SHP77 (cell line): ENCODE measurements at regions not wholly inside any gene's neighbourhood (a gene's known extent, or its start where the extent isn't known, plus 50 kb on each side); places are given as distances from the start of the nearest gene placed in this dataset.
"Not testable (repeated sequence)": the region's sequence is repeated elsewhere in the genome, so short reads cannot be mapped to it uniquely, and the experiment has no call there.

Experiments
- DNase-seq, 2 experiments: peaks; one replicate each; lab custom pipeline; 2025; lab: John Stamatoyannopoulos, UW

DNA sequence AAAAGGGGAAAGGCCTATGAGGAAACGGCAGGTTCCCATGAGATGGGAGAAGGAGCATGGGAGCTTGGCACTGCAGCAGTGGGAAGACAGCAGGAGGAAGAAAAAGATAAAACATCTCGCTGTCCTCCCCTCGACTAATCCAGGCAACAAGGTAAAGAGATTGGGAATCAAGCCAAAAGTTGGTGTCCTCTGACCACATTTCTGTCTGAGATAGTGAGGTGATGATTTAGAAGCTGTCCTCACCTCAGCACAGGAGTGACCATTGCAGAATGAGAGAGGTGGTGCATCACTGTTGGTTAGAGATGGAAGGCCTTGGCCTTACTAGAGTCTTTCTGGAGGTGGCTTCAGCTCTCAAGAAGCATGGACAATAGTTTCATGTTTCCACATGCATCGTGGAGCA, 226.6 kb upstream of the CCDC54 start:
- DNase-seq, result no peak

DNA sequence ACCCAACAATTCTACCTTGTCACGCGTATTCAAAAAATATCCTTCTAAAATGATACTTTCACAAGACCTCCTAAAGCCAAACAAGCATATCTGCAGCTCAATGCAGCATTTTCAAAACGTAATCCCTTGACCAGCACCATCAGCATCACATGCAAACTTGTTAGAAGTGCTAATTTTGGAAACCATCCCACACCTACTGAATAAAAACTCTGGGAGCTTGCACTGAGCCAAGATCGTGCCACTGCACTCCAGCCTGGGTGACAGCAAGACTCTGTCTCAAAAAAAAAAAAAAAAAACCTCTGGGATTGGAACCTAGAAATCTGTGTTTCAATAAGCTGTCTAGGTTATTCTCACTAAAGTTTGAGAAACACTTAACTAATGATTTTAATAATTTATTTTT, 223.3 kb upstream of the CCDC54 start:
- DNase-seq, result no peak

DNA sequence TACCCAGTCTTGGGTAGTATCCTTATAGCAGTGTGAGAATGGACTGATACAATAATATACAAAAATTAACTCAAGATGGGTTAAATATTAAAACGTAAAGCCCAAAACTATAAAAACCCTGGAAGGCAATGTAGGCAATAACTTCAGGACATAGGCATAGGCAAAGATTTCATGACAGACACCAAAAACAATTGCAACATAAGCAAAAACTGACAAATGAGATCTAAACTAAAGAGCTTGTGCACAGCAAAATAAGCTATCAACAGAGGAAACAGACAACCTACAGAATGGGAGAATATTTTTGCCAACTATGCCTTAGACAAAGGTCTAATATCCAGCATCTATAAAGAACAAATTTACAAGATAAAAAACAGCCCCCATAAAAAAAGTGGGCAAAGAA, 204.8 kb upstream of the CCDC54 start:
- DNase-seq, result no peak

DNA sequence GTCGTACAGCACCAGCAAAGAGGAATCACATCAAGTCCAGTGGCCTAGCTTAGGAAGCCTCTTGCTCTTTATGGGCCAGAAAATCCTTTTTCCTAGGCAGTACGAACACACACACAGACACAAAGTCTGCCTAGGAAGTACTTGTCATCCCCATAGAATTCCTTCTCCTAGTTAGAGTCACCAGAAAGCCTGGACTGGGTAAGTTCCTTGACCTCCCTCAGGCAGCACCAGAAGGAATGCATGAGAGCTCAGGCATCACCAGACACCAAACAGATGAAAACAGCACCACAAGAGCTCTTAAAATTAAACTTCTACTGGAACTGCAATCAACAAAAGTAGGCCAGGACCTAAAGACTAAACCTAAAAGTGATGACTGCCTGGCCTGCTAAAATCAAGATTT, 192.9 kb upstream of the CCDC54 start:
- no peak for DNase-seq

DNA sequence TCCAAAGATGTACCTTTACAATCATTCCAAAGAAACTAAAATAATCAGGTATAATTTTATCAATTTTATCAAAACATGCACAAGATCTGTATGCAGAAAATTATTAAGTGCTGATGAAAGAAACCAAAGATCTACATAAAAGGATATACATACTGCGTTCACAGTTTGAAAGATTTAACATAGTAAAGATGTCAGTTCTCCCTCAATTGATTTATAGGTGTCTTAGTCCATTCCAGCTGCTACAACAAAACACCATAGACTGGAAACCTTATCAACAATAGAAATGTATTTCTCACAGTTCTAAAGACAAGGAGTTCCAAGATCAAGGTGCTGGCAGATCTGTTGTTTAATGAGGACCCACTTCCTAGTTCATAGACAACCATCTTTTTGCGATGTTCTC, 189.0 kb upstream of the CCDC54 start:
- DNase-seq, result no peak

DNA sequence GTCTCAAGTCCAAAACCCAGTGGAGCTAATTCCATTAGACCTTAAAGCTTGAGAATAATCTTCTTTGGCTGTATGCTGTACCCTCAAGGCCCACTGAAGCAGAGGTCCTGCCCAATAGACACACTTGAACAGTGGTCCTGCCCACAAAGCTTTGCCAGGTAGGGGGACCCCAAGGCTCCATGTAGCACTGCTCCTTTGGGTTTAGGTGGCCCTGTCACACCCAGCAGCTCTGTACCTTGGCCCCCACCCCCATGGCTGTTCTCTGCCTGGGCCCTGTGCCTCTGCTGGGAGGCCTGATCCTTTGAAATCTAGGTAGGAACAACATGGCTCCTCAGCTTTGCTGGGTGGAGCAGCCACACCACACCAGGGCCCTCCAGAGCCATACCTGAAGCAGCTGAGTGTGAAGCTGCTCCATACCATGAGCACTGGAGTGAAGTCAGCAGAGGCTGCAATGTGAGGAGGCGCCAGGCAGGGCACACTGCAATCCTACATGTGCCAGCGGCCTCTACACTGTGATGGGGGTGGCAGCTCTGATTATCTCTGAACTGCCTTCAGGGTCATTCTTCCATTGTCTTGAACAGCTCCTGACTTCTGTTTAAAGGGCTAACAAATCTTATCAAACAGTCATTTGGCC, 188.0 kb upstream of the CCDC54 start:
- DNase-seq, result no peak

DNA sequence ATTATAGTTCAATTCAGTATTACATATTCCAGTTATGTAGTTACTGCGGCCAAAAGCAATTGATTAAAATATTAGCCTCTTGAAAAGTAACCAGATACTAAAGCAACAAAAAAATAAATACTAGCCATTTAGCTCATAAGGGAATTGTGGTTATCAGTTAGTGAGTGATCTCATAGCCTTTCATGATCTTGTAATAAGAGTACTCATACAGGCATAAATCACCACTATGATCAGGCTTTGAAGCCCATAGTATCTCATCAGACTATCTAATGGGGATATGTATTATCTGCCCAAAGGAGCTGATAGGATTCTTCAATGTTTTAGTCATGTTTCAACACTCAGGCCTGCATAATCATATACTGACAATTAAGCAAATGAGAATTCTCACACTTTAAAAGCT, 184.1 kb upstream of the CCDC54 start:
- DNase-seq, result no peak

DNA sequence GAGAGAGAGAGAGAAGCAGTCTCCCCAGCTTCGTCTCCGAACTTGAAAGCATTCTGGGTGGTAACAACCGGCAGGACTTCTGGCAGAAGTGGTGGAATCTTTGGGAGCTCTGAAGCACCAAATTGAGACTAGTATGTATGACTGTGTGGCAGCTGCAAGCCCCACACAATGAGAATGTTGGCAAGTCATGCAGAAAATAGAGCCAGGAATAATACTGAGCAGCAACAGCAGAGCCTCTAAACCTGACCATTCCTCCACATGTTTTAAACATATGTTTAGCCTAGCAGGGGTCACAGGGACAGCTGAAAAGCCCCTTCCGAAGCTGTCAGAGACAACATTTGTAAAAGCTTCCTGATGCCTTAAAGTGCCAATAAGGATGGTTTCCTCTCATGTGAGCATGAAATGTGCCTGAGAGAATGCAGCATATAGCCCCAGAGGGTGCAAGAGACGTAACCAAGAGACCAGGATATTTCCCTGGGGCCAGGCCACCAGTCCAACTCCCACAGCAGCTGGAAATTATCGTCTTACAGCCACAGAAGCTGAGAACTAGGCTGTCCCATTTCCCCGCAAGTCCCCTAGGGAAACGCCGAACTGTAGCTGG, 178.6 kb upstream of the CCDC54 start:
- DNase-seq, result no peak

DNA sequence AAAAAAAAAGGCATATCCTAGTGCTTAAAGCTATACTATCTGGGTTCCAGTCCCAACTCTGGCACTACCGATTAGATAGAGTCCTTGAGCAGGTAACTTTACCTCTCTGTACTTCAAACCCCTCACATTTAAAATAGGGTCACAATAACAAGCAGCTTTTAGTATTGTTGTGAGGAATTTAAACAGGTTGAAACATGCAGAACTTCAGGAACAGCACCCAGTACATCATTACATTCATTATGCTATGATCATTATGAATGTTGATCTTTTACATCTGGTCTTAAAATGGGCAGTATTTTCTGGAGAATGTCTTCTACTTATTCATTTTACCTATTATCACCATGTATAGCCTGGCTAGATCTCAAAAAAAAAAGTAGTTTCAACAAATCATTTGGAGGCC, 176.1 kb upstream of the CCDC54 start:
- no peak for DNase-seq

DNA sequence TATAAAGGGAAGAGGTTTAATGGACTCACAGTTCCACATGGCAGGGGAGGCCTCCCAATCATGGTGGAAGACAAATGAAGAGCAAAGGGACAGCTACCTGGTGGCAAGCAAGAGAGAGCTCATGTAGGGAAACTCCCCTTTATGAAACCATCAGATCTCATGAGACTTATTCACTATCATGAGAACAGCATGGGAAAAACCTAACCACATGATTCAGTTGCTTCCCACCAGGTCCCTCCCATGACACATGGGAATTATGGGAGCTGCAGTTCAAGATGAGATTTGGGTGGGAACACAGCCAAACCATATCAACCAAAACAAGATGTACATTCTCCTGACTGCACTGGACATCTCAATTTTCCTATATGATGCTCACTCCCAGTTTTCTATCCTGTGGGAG, 174.4 kb upstream of the CCDC54 start:
- DNase-seq, result not testable (repeated sequence)

DNA sequence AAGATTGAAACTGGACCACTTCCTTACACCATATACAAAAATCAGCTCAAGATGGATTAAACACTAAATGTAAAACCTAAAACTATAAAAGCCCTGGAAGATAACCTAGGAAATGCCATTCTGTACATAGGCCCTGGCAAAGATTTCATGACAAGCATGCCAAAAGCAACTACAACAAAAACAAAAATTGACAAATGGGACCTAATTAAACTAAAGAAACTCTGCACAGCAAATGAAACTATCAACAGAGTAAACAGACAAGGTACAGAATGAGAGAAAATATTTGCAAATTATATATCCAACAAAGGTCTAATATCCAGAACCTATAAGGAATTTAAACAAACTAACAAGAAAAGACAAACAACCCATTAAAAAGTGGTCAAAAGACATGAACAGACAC, 173.1 kb upstream of the CCDC54 start:
- DNase-seq, result no peak

DNA sequence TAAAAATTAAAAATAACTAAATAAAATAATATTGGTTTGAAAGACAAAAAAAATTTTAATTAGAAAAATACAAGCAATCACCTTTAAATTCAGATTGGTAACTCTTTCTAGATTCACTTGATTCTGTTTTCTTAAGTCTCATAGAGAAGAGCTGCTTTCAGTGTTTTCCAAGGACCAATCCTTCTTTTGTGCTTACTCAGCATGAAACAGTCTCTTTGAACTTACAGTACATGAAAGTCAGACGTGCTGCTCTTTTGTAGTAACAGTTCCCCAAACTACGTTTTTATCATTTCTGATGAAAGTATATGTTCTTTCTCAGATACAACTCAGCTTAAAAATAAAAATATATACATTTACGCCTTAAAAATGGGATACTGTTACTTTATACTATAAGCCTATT, 171.9 kb upstream of the CCDC54 start:
- no peak for DNase-seq

DNA sequence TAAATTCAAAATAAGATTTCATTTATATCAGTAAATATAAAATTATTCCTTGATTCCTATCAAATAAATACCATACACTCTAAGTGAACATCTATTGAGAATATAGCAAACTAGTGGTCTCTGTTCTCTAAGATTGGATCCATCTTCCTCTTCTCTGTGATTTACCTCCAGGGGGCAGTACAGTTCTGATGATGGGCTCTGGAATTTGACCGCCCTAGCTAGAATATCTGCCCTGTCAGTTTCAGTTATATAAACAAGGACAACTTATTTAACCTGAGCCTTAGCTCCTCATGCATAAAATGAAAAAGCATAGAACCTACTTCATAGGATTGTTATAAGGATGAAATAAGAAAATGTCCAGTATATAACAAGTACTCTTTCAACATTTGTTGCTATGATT, 171.1 kb upstream of the CCDC54 start:
- DNase-seq, result peak; percentile 29 to 37

DNA sequence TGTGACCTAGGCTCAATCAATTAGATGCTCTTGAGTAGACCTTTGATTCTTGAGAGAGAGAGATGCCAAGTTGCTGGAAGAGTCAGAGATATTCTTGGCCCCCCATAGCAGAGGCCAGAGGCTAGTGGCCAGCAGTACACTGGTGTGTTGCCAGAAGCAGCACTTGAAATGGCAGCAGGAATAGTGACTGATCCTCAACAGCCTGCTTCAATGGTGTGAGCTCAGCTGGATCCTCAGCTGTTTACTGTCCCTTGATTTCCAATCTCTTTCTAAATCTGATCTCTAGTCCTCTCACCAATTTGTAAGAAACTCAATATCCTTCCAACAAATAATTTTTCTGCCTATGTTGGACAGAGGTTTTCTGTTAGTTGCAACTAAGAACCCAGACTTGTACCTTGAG, 170.3 kb upstream of the CCDC54 start:
- DNase-seq, result no peak

DNA sequence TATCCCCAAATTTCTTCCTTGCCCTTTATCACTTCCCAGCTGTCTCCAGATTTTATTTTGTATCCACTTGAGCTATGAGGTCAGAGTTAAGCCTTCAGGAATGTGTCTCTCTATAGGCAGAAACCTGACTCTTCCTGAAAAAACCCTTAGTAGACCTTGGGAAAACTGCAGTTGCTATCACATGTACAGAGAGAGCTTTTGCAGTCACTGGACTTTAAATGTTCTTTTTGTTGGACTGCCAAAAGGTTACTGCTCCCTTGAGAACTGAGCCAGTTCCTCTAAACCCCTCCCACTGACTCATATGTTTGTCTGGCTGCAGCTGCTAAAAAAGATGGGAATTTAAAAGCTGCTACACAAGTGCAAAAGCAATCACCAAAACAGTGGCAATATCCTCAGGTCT, 169.1 kb upstream of the CCDC54 start:
- peak; percentile 3 to 17 for DNase-seq

DNA sequence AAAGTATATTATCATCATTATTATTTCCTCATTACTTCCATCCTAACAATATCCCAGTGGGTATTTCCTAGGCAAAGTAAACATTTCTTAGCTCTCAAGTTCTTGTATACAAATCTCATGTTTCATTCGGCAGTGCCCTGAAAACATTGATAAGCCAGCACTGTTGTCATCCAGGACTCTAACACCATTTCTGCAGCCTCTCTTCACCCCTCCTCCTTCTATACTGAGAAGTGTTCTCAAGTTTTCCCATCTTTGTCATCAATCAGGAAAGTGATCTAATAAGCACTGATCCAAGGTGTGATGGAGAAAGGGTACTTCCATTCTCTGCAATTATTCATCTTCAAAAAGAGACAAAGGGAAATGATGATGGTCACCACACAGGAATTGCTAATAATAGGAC, 168.4 kb upstream of the CCDC54 start:
- no peak for DNase-seq

DNA sequence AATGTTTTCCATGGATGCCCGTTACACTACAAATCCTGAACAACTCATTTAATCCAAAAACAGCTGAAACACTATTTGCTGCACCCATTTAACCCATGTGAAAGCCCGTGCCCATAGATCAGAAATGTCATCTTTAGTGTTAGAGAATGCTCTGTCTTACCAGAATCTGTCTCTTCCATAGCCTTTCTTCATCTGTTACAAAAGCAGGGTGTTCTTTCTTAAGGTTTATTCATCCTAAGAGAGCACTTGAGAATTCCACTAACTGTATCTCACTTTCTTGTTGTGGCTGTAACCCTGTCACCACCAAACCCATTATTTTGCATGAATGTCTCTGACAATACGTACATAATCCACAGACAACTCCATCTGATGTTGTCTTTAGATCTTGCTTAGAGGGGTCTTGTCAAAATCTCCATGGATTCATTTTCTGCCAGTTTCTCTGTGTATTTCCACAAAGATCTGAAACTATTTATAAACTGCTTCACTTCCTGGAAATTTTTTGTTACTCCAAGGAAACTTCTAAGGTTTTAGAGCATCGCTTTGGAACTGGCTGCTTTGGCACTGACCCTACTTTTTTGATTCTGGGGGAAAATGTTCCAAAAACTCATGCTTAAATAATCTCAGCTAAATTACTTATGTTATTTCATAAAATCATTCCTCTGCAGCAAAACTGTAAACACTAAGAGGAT, 167.8 kb upstream of the CCDC54 start:
- DNase-seq, result no peak

DNA sequence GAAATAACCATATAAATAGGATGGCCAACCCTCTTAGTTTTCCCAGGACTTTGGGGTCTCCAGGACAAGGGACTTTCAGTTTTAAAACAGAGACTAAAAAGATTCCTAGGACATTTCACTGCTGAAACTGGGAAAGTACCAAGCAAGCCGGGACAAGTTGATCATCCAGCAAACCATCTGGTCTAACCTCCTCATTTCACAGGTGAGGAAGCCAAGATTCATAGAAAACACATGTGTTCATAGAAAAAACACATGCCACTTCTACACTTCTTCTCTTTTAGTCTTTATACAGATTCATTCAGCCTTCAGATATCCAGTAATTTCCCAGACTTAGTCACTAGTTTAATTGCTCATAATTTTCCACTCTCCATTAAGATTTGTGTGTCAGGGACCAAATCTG, 165.6 kb upstream of the CCDC54 start:
- DNase-seq, result no peak

DNA sequence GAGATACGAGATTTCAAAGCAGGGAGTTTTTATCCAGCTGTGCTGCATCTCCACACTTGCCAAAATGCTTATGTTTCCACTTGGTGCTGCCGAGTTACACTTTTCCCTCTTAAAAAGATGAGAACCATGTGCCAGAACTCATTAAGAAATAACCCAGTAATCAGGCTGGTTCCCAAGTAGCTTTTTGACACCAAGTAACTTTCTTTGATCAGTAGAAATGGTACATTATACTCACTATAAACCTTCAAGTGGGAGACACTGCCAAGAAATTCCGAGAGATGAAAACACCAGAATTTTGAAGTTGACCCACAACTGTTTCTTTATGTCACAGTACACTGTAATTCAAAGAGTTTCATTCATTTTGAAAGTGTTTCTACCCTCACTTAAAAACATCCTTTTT, 164.6 kb upstream of the CCDC54 start:
- DNase-seq, result no peak

DNA sequence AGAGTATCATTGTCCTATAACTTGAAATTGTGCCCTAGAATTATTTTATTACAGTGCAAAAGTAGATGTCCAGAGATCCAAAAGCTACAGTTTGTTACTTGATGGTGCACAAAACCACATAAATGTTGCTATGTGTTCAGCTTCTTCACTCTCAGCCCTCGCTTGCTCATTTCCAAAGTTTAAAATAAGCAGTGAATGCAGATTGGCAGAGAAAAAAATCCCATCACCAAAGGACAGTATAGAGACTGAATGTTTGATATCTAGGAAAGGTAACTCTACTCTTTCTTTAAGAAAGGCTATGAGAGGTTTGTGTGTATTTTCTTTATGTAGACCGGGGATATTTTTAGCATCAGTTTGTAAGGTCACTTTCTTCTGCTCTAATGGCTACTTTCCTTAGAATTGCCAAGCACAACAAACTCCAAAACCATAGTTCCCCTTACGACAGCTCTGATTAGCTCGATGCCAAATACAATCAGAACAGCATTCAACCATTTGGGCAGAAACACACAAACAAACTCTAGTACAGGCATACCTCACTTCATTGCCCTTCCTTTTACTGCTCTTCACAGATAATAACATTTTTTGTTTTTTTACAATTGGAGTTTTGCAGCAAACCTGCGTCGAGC, 164.1 kb upstream of the CCDC54 start:
- DNase-seq, result no peak

DNA sequence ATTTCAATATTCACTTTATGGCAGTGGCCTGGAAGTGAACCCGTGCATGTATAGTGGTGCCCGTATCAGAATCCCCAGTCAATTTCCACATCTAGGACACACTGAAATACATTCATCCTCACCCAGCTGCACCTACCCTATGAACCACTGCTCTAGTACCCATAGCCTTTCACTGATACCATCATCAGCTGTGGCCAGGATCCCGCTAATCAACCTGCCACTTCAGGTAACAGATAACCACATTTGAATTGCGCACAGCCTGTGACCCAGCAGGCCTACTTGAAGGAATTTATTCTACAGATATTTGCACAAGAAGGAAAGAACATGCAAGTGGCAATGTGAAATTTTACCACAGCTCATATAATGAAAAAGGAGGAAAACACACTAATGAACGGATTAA, 161.0 kb upstream of the CCDC54 start:
- no peak for DNase-seq

DNA sequence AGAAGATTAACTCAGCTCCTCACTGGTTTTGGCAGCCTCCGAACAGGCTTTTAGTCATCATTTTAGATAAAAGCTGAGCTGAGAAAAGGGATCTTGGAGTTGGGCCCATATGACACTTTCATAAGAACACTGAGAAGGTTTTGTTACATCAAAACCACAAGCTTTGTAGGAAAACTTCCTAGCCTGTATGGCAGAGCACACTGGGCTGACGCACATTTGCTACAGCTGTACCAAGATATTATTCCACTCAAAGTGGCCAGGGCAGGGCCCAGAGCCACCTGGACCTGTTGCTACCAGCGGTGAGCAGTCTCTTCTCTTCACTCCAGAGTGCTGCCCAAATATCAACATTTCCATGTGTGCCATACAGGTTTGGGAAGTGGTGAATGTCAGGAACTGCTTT, 160.5 kb upstream of the CCDC54 start:
- no peak for DNase-seq

DNA sequence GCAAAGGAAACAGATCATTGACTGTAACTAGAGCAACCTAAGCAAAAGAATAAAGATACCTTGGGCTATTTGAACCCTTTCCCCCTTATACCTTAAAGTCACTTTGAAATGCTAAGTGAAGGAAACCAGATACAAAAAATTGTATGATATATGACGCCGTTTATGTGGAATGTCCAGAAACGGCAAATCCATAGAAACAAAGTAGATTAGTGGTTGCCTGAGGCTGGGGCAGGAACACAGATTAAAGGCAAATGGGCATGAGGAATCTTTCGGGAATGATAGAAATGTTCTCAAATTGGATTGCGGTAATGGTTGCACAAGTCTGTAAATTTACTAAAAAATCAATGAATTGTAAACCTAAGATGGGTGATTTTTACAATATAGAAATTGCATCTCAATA, 160.1 kb upstream of the CCDC54 start:
- DNase-seq, result no peak
